ENCODE measurements at regions not wholly inside any gene's neighbourhood (a gene's known extent, or its start where the extent isn't known, plus 50 kb on each side); places are given as distances from the start of the nearest gene placed in this dataset.
"Not testable (repeated sequence)": the region's sequence is repeated elsewhere in the genome, so short reads cannot be mapped to it uniquely, and the experiment has no call there.

DNA sequence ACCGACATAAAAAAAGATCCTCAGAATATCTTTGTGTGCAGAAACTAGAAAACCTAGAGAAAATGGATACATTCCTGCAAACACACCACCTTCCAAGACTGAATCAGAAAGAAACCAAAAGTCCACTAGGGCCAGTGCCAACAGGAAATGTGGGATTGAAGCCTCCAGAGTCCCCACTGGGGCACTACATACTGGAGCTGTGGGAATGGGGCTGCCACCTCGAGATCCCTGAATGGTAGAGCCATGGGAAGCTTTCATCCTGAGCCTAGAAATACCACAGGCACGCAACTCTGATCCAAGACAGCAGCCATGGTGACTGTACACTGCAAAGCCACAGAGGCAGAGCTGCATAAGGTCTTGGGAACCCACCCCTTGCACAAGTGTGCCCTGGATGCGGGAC, 111.6 kb upstream of the TPTE start:
- not testable (repeated sequence) for DNase-seq (ENCODE audit: low read depth)

DNA sequence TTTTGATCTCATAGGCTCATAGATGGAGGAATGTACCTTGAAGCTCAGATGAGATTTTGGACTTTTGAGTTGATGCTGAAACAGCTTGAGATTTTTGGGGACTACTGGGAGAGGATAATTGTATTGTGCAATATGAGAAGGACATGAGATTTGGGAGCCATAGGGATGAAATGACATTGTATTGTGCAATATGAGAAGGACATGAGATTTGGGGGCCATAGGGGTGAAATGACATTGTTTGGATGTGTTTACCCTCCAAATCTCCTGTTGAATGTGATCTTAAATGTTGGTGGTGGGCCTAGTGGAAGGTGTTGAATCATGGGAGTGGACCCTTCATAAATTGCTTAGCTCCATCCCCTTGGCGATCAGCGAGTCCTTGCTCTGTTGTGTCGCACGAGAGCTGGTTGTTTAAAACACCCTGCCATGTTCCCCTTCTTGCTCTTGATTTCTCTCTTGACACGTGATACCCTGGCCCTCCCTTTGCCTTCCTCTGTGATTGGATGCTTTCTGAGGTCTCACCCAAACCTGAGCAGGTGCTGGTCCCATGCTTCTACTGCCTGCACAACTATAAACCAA, 110.9 kb upstream of the TPTE start:
- not testable (repeated sequence) for DNase-seq (ENCODE audit: low read depth)

DNA sequence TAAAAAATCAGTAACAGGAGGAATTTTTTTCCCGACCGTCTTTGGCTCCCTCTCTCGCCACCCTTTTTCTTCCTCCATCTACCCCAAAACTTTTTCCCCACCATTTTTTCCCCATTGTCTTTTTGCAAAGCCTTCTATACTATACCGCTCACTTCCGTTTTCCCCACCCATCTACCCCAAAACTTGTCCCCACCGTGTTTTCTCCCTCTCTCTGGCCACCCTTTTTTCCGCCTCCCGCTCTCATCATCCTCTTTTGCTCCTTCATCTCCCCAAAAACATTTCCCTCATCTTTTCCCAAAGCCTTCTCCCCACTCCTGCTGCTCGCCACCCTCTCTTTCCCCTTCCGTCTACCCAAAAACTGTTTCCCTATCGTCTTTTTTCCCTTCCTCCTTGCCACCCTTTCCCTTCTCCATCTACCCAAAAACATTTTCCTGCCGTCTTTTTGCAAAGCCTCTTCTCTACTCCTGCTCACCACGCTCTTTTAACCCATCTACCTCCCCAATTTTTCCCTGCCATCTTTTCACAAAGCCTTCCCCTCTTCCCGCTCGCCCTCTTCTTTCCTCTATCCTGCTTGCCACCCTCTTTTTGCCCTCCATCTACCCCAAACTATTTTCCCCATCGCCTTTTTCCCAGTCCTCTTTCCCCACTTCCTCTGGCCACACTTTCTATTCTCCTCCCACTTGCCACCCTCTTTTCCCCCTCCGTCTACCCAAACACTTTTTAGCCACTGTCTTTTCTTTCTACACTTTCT, 109.4 kb upstream of the TPTE start:
- not testable (repeated sequence) for DNase-seq (ENCODE audit: low read depth)

DNA sequence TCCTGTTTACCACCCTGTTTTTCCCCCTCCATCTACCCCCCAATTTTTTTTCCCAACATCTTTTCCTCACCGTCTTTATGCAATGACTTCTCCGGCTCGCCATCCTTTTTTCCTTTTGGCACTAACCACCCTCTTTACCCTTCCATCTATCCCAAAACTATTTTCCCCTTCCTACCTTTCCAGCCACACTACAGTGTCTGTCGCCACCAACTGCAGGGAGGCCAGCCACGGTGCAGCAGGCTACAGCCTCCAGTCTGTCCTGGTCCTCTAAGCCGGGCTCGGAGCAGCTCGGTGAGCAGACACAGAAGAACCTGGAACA, 108.5 kb upstream of the TPTE start:
- not testable (repeated sequence) for DNase-seq (ENCODE audit: low read depth)

DNA sequence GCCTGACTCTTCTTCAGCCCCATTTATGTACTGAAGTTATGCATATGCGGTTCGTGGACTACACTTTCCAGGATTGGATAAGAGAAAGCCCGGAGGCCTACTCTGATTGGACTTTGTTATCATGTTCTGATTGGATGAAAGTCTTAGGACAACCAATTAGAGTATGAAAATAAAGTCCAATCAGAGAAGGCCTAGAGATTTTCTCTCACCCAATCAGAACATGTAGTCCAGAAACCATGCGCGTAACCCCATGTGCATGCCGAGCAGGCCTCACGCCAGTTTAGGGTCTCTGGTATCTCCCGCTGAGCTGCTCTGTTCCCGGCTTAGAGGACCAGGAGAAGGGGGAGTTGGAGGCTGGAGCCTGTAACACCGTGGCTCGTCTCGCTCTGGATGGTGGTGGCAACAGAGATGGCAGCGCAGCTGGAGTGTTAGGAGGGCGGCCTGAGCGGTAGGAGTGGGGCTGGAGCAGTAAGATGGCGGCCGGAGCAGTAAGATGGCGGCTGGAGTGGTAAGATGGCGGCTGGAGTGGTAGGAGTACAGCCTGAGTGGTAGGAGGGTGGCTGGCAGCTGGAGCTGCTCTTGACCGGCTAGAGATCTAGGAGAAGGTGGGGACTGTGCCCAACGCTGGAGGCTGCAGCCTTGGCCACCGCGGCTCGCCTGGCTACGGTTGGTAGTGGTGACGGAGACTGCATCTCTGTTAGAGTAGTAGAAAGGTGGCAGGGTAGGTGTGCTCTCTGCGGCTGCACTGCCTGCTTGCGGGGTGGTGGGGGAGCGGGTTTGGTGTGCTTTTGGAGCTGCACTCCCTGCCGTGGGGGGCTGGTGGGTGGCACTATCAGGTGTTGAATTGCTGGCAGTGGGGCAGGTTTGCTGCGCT, 107.9 kb upstream of the TPTE start:
- DNase-seq (ENCODE audit: low read depth), result not testable (repeated sequence)

DNA sequence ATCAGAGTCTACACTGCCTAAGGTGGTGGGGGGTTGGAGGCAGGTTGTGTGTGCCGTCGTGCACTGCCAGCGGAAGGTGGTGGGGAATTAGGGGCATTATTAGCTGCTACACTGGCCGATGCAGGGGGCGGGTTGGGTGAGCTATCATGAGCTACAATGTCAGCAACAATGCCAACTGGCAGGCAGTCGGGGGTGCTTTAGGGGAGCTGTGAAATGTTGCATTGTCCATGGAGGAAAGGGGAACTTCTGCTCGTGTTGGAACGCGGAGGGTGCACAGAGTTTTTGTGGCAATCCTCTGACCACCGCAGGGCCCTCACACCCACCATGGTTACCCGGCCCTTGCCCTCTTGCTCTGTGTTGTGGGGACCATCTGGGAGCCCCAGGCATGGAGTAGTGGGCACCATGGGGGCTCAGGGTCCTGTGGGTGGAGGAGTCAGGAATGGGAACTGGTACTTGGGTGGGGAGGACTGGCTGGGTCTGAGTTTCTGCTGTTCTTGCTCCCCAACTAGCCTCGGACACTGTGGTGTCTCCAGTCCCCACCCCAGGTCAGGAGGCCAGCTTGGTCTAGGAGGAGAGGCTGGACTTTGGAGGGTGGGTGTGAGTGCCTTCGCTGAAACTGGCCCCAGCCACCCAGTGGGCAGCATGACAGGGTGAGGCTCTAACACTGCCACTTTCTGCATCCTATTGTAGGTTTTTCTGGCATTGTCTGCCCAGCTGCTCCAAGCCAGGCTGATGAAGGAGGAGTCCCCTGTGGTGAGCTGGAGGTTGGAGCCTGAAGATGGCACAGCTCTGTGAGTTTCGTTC, 107.1 kb upstream of the TPTE start:
- not testable (repeated sequence) for DNase-seq (ENCODE audit: low read depth)

DNA sequence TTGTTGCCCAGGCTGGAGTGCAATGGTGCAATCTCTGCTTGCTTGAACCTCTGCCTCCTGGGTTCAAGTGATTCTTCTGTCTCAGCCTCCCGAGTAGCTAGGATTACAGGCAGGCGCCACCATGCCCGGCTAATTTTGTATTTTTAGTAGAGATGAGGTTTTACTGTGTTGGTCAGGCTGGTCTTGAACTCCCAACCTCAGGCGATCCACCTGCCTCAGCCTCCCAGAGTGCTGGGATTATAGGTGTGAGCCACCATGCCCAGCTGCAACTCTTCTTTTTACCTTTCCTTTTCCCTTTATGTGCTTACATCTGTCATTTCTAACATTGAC, 106.5 kb upstream of the TPTE start:
- not testable (repeated sequence) for DNase-seq (ENCODE audit: low read depth)

DNA sequence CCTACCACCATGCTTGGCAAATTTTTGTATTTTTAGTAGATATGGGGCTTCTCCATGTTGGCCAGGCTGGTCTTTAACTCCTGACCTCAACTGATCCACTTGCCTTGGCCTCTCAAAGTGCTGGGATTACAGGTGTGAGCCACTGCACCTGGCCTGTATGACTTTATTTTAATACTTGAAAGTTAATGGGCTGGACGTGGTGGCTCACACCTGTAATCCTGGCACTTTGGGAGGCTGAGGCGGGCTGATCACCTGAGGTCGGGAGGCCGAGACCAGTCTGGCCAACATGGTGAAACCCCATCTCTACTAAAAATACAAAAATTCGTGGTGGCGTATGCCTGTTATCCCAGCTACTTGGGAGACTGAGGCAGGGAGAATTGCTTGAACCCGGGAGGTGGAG, 105.9 kb upstream of the TPTE start:
- DNase-seq (ENCODE audit: low read depth), result not testable (repeated sequence)

DNA sequence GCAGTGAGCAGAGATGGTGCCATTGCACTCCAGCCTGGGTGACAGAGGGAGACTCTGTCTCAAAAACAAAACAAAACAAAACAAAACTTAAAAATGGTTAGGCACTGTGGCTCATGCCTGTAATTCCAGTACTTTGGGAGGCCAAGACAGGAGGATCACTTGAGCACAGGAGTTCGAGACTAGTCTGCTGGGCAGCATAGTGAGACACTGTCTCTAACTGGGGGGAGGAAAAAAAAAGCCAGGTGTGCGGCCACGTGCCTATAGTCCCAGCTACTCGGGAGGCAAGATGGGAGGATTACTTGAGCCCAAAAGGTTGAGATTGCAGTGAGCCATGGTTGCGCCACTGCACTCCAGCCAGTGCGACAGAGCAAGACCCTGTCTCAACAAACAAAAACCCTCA, 105.5 kb upstream of the TPTE start:
- DNase-seq (ENCODE audit: low read depth), result not testable (repeated sequence)

DNA sequence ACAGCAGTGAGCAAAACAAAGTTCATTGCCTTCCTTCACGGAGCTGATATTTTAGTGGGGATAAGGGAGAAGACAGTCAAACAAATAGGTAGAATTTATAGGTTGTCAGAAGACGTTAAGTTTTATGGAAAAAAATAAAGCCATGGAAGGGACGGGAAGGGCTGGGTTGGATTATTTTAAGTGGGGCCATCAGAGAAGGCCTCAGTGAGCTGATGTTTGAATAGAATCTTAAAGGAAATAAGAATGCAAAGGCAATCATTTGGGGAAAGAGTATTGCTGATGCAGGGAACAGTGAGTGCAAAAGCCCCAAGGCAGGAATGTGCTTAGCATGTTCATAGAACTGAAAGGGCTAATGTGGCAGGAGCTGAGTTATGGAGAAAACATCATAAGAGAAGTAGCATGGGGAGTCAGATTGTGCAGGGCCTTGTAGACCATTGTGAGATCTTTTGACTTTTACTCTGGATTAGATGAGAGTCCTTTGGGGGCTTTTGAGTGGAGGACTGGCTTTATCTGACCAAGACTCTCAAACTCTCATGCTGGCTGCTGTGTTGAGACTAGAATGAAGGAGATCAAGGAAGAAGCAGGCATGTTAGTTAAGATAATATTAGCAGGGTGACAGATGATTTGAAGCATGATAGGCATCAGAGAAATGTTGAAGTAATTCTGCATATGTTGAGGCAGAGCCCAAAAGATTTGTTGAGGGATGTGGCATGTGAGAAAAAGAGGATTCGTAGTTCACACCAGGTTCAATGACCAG, 104.5 kb upstream of the TPTE start:
- DNase-seq (ENCODE audit: low read depth), result not testable (repeated sequence)

DNA sequence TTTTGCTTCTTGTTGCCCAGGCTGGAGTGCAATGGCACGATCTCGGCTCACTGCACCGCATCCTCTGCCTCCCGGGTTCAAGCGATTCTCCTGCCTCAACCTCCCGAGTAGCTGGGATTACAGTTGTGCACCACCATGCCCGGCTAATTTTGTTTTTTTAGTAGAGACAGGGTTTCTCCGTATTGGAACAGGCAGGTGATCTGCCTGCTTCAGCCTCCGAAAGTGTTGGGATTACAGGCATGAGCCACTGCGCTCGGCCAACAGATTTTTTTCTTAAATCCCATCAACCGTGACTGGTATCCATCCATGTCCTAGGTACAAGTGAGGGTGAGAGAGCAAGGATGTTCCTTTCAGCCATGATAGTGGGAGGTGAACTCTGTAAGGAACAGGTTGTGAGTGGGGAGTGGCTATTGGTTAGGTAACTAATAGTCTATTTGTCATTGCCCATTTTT, 103.8 kb upstream of the TPTE start:
- DNase-seq (ENCODE audit: low read depth), result not testable (repeated sequence)

DNA sequence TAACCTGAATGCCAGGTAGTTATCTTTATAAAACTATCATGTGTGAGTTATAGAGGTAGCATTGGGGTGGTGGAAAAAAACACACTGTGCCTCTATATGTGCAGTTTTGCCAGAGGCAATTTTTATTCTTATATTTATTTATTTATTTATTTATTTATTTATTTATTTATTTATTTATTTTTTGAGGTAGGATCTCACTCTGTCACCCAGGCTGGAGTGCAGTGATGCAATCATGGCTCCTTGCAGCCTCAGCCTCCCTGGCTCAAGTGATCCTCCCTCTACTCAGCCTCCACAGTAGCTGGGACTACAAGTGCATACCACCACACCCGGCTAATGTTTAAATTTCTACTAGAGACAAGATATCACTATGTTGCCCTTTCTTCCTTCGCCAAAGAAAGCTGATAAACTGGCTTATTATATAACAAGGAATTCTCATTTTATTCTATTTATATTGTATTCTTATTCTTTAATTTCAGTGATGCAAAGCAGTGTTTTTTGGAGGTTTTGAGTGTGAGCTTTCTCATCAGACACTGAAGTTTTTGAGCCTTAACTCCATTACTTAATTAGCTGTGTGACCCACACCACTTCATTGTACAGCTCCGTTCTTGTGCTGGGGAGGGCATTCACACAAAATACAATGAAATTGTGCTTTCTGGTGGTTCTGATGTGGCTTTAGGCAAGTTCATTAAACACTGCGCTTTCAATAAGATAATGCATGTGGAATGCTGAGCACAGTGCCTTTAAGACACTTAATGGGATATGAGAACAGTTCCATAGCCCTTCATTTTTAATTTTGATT, 102.9 kb upstream of the TPTE start:
- DNase-seq (ENCODE audit: low read depth), result not testable (repeated sequence)

DNA sequence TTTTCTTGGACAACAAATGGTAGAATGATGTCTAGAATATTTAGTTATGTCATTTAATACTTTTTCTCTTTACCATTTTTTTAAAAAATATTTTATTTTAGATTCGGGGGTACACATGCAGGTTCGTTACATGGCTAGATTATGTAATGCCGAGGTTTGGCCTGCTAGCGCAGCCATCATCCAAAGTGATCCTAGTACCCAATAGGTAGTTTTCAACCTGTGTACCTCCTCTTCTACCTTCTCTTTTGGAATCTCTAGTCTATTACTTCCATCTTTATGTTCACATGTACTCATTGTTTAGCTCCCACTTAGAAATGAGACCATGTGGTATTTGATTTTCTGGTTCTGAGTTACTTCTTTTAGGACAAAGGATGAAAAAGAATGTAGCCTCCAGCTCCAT, 100.2 kb upstream of the TPTE start:
- not testable (repeated sequence) for DNase-seq (ENCODE audit: low read depth)

DNA sequence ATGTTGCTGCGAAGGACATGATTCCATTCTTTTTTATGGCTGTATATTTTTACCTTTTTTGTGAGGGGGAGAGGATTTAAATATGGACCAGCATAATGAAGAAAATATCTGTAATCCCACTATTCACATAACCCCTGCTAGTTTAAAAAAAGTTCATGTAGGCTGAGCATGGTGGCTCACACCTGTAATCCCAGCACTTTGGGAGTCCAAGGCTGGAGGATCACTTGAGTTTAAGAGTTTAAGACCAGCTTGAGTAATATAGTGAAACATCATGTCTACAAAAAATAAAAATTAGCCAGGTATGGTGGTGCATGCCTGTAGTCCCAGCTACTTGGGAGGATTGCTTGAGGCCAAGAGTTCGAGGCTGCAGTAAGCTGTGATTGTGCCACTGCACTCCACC, 99.8 kb upstream of the TPTE start:
- DNase-seq (ENCODE audit: low read depth), result not testable (repeated sequence)

DNA sequence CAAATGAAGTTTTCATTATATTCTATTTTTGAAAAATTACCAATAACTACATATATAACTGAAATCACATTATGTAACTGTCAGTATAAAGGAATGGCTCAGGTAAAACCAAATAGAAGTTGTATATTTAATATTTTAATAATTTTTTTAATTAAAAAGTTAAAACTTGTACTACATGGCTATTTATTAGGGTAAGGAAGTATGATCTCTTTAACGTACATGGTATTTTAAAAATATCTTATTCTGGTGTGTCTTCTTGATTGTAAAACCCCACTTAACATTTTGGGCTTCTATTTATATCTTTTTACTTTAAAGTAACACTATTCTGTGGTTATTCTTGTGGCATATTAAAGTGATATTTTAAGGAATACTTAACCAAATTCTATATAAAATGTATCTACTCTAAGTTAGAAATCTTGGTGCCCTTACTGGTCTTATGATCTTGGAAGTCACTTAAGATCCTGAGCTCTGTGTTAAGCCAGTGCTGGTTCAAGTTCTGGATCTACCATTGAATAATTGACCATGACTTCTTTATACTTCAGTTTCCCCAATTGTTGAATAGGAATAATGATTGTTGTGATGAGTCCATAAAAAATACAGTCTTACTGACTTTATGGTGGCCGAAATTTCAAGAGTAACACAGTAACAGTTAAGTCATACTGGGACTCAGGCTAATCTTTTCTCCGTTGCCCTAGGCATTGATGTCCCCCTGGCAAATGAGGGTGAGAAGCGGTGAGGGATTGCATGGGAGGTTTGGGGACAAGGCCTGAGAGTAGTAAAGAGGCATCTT, 97.1 kb upstream of the TPTE start:
- DNase-seq (ENCODE audit: low read depth), result not testable (repeated sequence)

DNA sequence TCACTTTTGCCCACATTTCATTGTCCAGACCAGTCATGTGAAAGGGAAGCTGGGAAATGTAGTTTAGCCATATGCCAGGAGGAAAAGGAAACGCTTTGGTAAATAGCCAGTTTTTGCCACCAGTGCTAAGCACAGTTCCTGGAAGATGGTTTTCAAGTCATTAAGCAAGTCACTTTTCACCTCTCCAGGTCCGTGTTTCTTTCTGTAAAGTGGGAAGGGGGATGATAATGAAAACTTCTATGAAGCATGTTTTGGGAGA, 96.6 kb upstream of the TPTE start:
- DNase-seq (ENCODE audit: low read depth), result not testable (repeated sequence)

DNA sequence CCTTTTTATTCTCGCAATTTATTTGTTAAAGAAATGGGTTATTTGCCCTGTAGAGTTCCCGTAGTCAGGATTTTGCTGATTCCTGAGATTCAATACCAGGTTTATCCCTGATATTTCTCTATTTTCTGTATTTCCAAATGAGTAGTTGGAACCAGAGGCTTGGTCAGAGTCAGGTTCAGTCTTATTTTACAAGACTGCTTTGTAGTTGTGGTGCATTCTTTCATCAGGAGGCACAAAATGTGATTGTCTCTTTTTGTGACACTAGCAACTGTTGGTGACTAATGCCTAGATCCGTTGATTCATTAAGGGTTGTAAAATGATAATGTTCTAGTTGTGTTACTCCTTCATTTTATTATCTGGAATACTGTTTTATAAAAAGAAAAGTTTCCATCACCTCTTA, 95.5 kb upstream of the TPTE start:
- DNase-seq (ENCODE audit: low read depth), result no peak

DNA sequence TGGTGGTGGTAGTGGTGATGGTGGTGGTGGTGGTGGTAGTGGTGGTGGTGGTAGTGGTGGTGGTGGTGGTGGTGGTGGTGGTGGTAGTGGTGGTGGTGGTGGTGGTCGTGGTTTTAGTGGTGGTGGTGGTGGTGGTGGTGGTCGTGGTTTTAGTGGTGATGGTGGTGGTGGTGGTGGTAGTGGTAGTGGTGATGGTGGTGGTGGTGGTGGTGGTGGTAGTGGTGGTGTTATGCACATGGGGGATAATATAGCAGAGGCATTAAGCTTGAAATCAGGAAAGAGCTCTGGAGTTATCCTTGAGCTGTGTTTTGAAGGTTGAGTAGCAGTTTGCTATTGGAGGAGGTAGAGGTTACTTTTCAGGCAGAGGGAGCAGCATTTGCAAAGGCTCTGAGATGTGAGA, 94.6 kb upstream of the TPTE start:
- not testable (repeated sequence) for DNase-seq (ENCODE audit: low read depth)

DNA sequence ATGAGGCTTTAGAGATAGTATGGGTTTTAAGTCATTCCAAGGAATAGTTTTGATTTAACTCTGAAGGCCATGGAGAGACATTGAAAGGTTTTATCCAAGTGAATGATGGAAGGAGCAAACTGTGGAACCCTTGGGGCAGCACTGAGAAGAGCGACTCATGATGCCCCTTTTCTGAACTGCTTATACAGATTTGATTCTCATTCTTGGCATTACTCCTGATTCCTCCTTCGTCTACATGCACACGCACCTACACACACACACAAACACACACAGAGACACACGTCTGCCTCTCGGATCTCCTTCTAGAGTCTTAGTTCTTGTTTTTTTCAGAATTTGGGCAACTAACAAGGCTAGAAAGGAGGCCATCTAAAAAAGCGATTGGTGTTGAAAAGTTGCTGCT, 94.1 kb upstream of the TPTE start:
- DNase-seq (ENCODE audit: low read depth), result not testable (repeated sequence)

DNA sequence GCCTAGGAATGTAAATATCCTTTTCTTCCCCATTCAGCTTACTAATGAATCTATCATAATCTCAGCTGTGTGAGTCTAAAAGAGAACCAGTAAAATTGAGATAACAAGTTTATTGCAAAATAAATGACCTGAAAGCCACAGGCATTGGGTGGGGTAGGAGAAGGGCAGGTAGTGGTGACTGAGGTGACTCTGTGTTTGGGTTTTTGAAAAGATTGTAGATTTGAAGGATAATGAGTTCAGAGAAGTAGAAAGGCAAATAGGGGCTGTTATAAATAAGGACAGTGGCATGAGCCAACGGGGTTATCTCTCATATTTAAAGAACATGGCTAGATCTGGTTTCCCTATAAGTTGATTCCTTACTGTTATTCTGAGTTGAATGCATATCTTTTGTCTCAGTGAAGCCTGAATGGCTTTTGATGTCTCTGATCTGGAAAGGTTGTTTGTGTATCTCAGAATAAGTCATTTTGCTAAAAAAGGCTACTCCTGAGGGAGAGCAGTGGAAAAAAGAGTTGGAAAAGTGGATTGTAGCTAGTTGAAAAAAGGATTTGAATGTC, 92.3 kb upstream of the TPTE start:
- not testable (repeated sequence) for DNase-seq (ENCODE audit: low read depth)
